GM23338 (cell line): ENCODE measurements at regions not wholly inside any gene's neighbourhood (a gene's known extent, or its start where the extent isn't known, plus 50 kb on each side); places are given as distances from the start of the nearest gene placed in this dataset.

ENCODE experiments used
- ATAC-seq: fragments of 200-7000 bp; cut with Tn5 transposase; 3 replicates; pipeline ENCODE4 v1.9.1; 2020
- DNase-seq: peaks from one replicate; pipeline ENCODE4 v3.0.0-alpha.2; 2015; ENCODE audit warnings: low spot score
- H2AFZ ChIP-seq: fragments of 200-600 bp; sonication (generic); 2 replicates; pipeline ENCODE4 v1.8.0; 2016; ENCODE audit warnings: antibody characterized with exemption, mild to moderate bottlenecking, moderate library complexity
- H3F3A ChIP-seq: fragments of 200-600 bp; sonication (generic); replicated peaks from 2 replicates; pipeline ENCODE4 v1.8.0; 2017; ENCODE audit warnings: antibody characterized with exemption, mixed run types, low read depth
- H3K27ac ChIP-seq: fragments of 200-600 bp; sonication (generic); 2 replicates; pipeline ENCODE4 v1.6.1; 2016; ENCODE audit warnings: low read depth
- H3K27me3 ChIP-seq: fragments of 200-600 bp; sonication (generic); 2 replicates; pipeline ENCODE4 v1.8.0; 2016; ENCODE audit warnings: mild to moderate bottlenecking, mixed run types, moderate library complexity; ENCODE audit not compliant: insufficient read depth
- H3K36me3 ChIP-seq: fragments of 200-600 bp; sonication (generic); 2 replicates; pipeline ENCODE4 v1.8.0; 2016; ENCODE audit warnings: mild to moderate bottlenecking; ENCODE audit not compliant: insufficient read depth
- H3K4me1 ChIP-seq: fragments of 200-600 bp; sonication (generic); 2 replicates; pipeline ENCODE4 v1.8.0; 2016; ENCODE audit warnings: mild to moderate bottlenecking, moderate library complexity; ENCODE audit not compliant: insufficient read depth
- H3K4me2 ChIP-seq: fragments of 200-600 bp; sonication (generic); 2 replicates; pipeline ENCODE4 v1.7.1; 2017; ENCODE audit warnings: mixed run types
- H3K4me3 ChIP-seq: fragments of 200-600 bp; sonication (generic); 2 replicates; pipeline ENCODE4 v1.6.1; 2016; ENCODE audit warnings: mixed run types
- H3K79me2 ChIP-seq: fragments of 200-600 bp; sonication (generic); replicated peaks from 2 replicates; pipeline ENCODE4 v1.8.0; 2017; ENCODE audit warnings: mild to moderate bottlenecking; ENCODE audit not compliant: insufficient read depth
- H3K9me2 ChIP-seq: fragments of 200-600 bp; sonication (generic); 2 replicates; pipeline ENCODE4 v1.8.0; 2017; ENCODE audit not compliant: insufficient read depth
- H4K20me1 ChIP-seq: fragments of 200-600 bp; sonication (generic); replicated peaks from 2 replicates; pipeline ENCODE4 v1.8.0; 2017; ENCODE audit warnings: mild to moderate bottlenecking; ENCODE audit not compliant: insufficient read depth
- H3K27ac Mint-ChIP-seq: 2 replicates; pipeline ENCODE4 v1.8.0; 2020; ENCODE audit warnings: inconsistent platforms, mild to moderate bottlenecking, moderate library complexity, mixed read lengths
- H3K27me3 Mint-ChIP-seq: 3 replicates; pipeline ENCODE4 v1.8.0; 2022; ENCODE audit warnings: low read depth, mild to moderate bottlenecking, moderate library complexity, mixed read lengths, inconsistent platforms; ENCODE audit not compliant: insufficient read depth, poor library complexity
- H3K36me3 Mint-ChIP-seq: 3 replicates; pipeline ENCODE4 v1.8.0; 2021; ENCODE audit warnings: low read depth, mild to moderate bottlenecking, inconsistent platforms, moderate library complexity, mixed read lengths
- H3K4me1 Mint-ChIP-seq: 3 replicates; pipeline ENCODE4 v1.8.0; 2020; ENCODE audit warnings: mild to moderate bottlenecking, inconsistent platforms, mixed read lengths
- H3K4me3 Mint-ChIP-seq: 3 replicates; pipeline ENCODE4 v1.8.0; 2021; ENCODE audit warnings: moderate library complexity, mild to moderate bottlenecking, inconsistent platforms, mixed read lengths
- H3K9me3 Mint-ChIP-seq: 3 replicates; pipeline ENCODE4 v1.8.0; 2020; ENCODE audit warnings: moderate library complexity, mild to moderate bottlenecking, inconsistent platforms, mixed read lengths
- CREB1 ChIP-seq: fragments of 250-450 bp; sonication (Bioruptor Pico); IDR thresholded peaks from 2 replicates; pipeline ENCODE4 v1.5.0; 2020; ENCODE audit warnings: low read depth, mild to moderate bottlenecking, moderate library complexity
- CTCF ChIP-seq, 2 experiments: fragments of 200-600 bp in 1 of 2; sonication (generic) in 1 of 2; conservative IDR thresholded peaks; 2 replicates each; pipeline versions ENCODE4 v1.5.1 to v1.6.1; 2016 to 2017; ENCODE audit warnings: antibody characterized with exemption in 2 of 2, low read depth in 2 of 2, mild to moderate bottlenecking in 2 of 2, moderate library complexity in 1 of 2
- ETS1 ChIP-seq: IDR thresholded peaks from 2 replicates; pipeline ENCODE4 v1.6.1; 2016; ENCODE audit warnings: antibody characterized with exemption
- EZH2 ChIP-seq: fragments of 200-600 bp; sonication (generic); IDR thresholded peaks from one replicate; pipeline ENCODE4 v1.8.0; 2017; ENCODE audit warnings: antibody characterized with exemption, mild to moderate bottlenecking, low read depth; ENCODE audit not compliant: unreplicated experiment
- EZH2phosphoT487 ChIP-seq: fragments of 200-600 bp; sonication (generic); IDR thresholded peaks from one replicate; pipeline ENCODE4 v1.8.1; 2018; ENCODE audit warnings: antibody characterized with exemption; ENCODE audit not compliant: unreplicated experiment
- JUNB ChIP-seq: IDR thresholded peaks from one replicate; pipeline ENCODE4 v1.6.1; 2016; ENCODE audit warnings: antibody characterized with exemption; ENCODE audit not compliant: unreplicated experiment
- NANOG ChIP-seq: IDR thresholded peaks from 2 replicates; pipeline ENCODE4 v1.6.1; 2016; ENCODE audit warnings: antibody characterized with exemption, borderline replicate concordance
- POLR2AphosphoS5 ChIP-seq: IDR thresholded peaks from 2 replicates; pipeline ENCODE4 v1.6.1; 2016; ENCODE audit warnings: antibody characterized with exemption, low read depth
- REST ChIP-seq: IDR thresholded peaks from one replicate; pipeline ENCODE4 v1.6.1; 2018; ENCODE audit warnings: antibody characterized with exemption; ENCODE audit not compliant: unreplicated experiment
- STAT1 ChIP-seq: IDR thresholded peaks from one replicate; pipeline ENCODE4 v1.6.1; 2016; ENCODE audit warnings: antibody characterized with exemption; ENCODE audit not compliant: unreplicated experiment
- ZNF114 ChIP-seq: fragments of 250-450 bp; sonication (Bioruptor Pico); IDR thresholded peaks from 2 replicates; pipeline ENCODE4 v1.5.0; 2020; ENCODE audit warnings: mild to moderate bottlenecking, moderate library complexity
- ZNF331 ChIP-seq: fragments of 250-450 bp; sonication (Bioruptor Pico); IDR thresholded peaks from 2 replicates; pipeline ENCODE4 v1.5.0; 2020; ENCODE audit warnings: low read depth, mild to moderate bottlenecking, moderate library complexity
- ZNF462 ChIP-seq: fragments of 250-450 bp; sonication (Bioruptor Pico); IDR thresholded peaks from 2 replicates; pipeline ENCODE4 v1.5.0; 2020; ENCODE audit warnings: mild to moderate bottlenecking, moderate library complexity

GRCh38 chr5:174454890-174455289 lies 269.5 kb upstream of the MSX2 start (continued):
- TF ChIP-seq ZNF114 (CRISPR knock-in tag) (no peak), EZH2phosphoT487 (no peak)

- no peaks in the 10 kb centered on the region; the same call in 2 of the 3 replicates for H3K9me3 Mint-ChIP-seq
- H3K4me1 ChIP-seq: no peaks in the 10 kb centered on the region
- no peak for TF ChIP-seq CTCF (conservative IDR thresholded peaks at IDR 0.05; ENCODE audit: low read depth in 2 of 2)
- TF ChIP-seq ZNF114 (CRISPR knock-in tag): no peak
- TF ChIP-seq EZH2phosphoT487: no peak
- TF ChIP-seq ETS1: no peak
- no peak for TF ChIP-seq NANOG
- TF ChIP-seq STAT1: no peak
- TF ChIP-seq EZH2: no peak
- no peak for TF ChIP-seq REST
- TF ChIP-seq JUNB: no peak
- TF ChIP-seq ZNF331 (CRISPR knock-in tag): no peak
- TF ChIP-seq ZNF462 (CRISPR knock-in tag): no peak
- no peak for TF ChIP-seq POLR2AphosphoS5
- TF ChIP-seq CREB1 (CRISPR knock-in tag): no peak
- H3K36me3 ChIP-seq: no peaks in the 10 kb centered on the region
- no peaks in the 10 kb centered on the region for H3K9me2 ChIP-seq
- no peaks in the 10 kb centered on the region for H3K36me3 Mint-ChIP-seq
- H3K27me3 Mint-ChIP-seq: peaks cover 3% of the 10 kb centered on the region
- H3K4me2 ChIP-seq: no peak overlapping the region
- ATAC-seq (no peak), DNase-seq (no peak)
- no peaks in the 10 kb centered on the region for H4K20me1 ChIP-seq
- peaks cover 8% of the 10 kb centered on the region for H3K4me1 Mint-ChIP-seq
- no peak overlapping the region for H3K4me3 ChIP-seq
- no peaks in the 10 kb centered on the region for H3K79me2 ChIP-seq
- no peaks in the 10 kb centered on the region for H3F3A ChIP-seq
- H3K4me3 Mint-ChIP-seq: no peak overlapping the region
- no peaks in the 10 kb centered on the region for H3K27me3 ChIP-seq
- no peak overlapping the region for H3K27ac Mint-ChIP-seq
- H2AFZ ChIP-seq: no peak overlapping the region
- no peak overlapping the region for H3K27ac ChIP-seq
Observed at GRCh38 chr5:174455301-174455700, 269.1 kb upstream of the MSX2 start.
